Gastrocnemius medialis (tissue), 4 donors: ENCODE measurements at regions not wholly inside any gene's neighbourhood (a gene's known extent, or its start where the extent isn't known, plus 50 kb on each side); places are given as distances from the start of the nearest gene placed in this dataset.

Source experiments
- CTCF ChIP-seq, 5 experiments: fragments of 450-650 bp in 3 of 5; fragments of 200-600 bp in 2 of 5; sonication (generic) in 2 of 5; IDR thresholded peaks in 4 of 5; conservative IDR thresholded peaks in 1 of 5; 1 replicate in 4 of 5; 2 replicates in 1 of 5; pipeline ENCODE4 v1.5.1; 2016 to 2019; ENCODE audit warnings: antibody characterized with exemption in 5 of 5, mild to moderate bottlenecking in 3 of 5, moderate library complexity in 3 of 5
- POLR2A ChIP-seq, 2 donors: fragments of 450-650 bp; IDR thresholded peaks; one replicate each; pipeline ENCODE4 v1.6.1; 2017; ENCODE audit warnings: antibody characterized with exemption in 2 of 2, mild to moderate bottlenecking in 2 of 2, moderate library complexity in 2 of 2

- TF ChIP-seq CTCF (IDR thresholded peaks at IDR 0.05 in 4 of 5, conservative IDR thresholded peaks at IDR 0.05 in 1 of 5) (no peak), POLR2A (IDR thresholded peaks at IDR 0.05) (no peak)
These were observed 1386.7 kb downstream of the SLITRK5 start for GRCh38 chr13:89057862-89058261.
